Right lobe of liver (tissue), 6 donors: ENCODE measurements at regions not wholly inside any gene's neighbourhood (a gene's known extent, or its start where the extent isn't known, plus 50 kb on each side); places are given as distances from the start of the nearest gene placed in this dataset.

Experiments used
- ATAC-seq, 4 donors: fragments of 200-7000 bp; cut with Tn5 transposase; one replicate each; pipeline ENCODE4 v1.9.1; 2020; ENCODE audit warnings: mild to moderate bottlenecking in 4 of 4, moderate library complexity in 4 of 4
- DNase-seq, 3 donors: peaks; one replicate each; pipeline ENCODE4 v3.0.0-alpha.2; 2020
- H3K27ac ChIP-seq, 3 donors: fragments of 200-600 bp; one replicate each; pipeline ENCODE4 v1.8.0; 2022
- H3K27me3 ChIP-seq, 2 donors: fragments of 200-600 bp; one replicate each; pipeline ENCODE4 v1.8.0; 2022
- H3K36me3 ChIP-seq, 4 donors: fragments of 200-600 bp; sonication (generic) in 1 of 4; one replicate each; pipeline versions ENCODE4 v1.5.1 to v1.8.0; 2017 to 2022; ENCODE audit warnings: control low read depth in 1 of 4
- H3K4me1 ChIP-seq, 4 donors: fragments of 200-600 bp; sonication (generic) in 1 of 4; one replicate each; pipeline versions ENCODE4 v1.5.1 to v1.8.0; 2017 to 2022; ENCODE audit warnings: control low read depth in 1 of 4
- H3K4me3 ChIP-seq, 3 donors: fragments of 200-600 bp; one replicate each; pipeline ENCODE4 v1.8.0; 2022
- H3K9me3 ChIP-seq, 4 donors: fragments of 200-600 bp; sonication (generic) in 1 of 4; one replicate each; pipeline versions ENCODE4 v1.5.1 to v1.8.0; 2017 to 2022; ENCODE audit warnings: control low read depth in 1 of 4
- POLR2A ChIP-seq: fragments of 450-650 bp; IDR thresholded peaks from one replicate; pipeline ENCODE4 v1.6.1; 2017; ENCODE audit warnings: antibody characterized with exemption, mild to moderate bottlenecking
- WGBS: methylation state at CpG from one replicate; pipeline ENCODE4 v1.1.6; 2018; ENCODE audit warnings: low coverage, low lambda C conversion rate; ENCODE audit not compliant: insufficient coverage; ENCODE audit errors: missing lambda C conversion rate; 5-methylcytosine and 5-hydroxymethylcytosine counted together
- intact Hi-C, 2 donors: fragments of 100-400 bp; cut with DNase I; formaldehyde crosslinking; loops; one replicate each; pipeline versions ENCODE4 v1.11.2 to v1.14.1; 2022
- TF ChIP-seq, protein P1 (sequence below), 4 donors: fragments of 200-600 bp in 3 of 4; fragments of 450-650 bp in 1 of 4; IDR thresholded peaks; one replicate each; pipeline versions ENCODE4 v1.5.1 to v1.8.0; 2016 to 2022; ENCODE audit warnings: antibody characterized with exemption in 4 of 4, mild to moderate bottlenecking in 2 of 4
- donor health status: DM: no; HTN: yes; CAD: no.
- donor health status: DM: no; HTN: no; CAD: no.
- donor health status: DM: no; HTN: no; CAD: no.
- donor health status: DM: no; HTN: yes; CAD: no.
- donor health status: DM: no; HTN: yes; CAD: no.

DNA sequence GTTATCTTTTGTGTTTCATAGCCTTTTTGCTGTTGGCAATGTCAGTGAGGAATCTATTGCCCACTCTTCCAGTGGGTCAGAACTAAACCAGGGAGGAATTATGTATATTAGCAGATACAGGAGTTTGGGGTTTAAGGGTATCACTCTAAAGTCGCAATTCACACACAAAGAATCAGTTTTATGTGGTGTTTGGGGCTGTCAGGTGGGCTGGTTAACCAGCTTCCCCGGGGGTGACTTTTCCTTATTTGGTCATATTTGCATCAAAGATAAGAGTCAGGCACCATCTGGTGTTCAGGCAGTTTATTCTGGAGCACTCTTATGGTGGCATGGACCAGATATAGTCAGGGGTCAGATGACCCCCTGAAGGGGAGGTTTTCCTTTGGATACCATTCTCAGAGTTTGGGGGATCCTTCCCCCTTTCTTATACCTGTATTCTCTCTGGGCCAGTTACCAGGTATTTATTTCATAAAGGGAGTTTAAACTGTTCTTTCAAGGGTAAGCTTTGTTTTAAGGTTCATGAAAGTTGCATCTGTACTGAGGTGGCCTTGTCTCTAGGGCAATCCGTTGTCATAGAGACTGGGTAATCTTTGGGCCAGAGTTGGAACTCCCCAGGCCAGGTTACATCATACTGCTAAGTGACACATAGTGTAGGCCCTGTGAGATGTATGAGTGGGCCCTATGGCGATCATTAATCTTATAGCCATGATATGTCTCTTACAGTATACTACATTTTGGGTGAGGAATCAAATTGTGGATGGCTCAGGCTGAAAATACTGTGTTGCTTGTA, 148.2 kb downstream of the RWDD3 start:
- DNase-seq = no peak
- H3K4me1 ChIP-seq = no peaks in the 10 kb centered on the region
- WGBS = 48% methylated on average over 4 of the region's 4 CpGs
- H3K27me3 ChIP-seq = no peaks in the 10 kb centered on the region
- H3K9me3 ChIP-seq = no peaks in the 10 kb centered on the region
- no peak for TF ChIP-seq POLR2A
- TF ChIP-seq, protein P1, sequence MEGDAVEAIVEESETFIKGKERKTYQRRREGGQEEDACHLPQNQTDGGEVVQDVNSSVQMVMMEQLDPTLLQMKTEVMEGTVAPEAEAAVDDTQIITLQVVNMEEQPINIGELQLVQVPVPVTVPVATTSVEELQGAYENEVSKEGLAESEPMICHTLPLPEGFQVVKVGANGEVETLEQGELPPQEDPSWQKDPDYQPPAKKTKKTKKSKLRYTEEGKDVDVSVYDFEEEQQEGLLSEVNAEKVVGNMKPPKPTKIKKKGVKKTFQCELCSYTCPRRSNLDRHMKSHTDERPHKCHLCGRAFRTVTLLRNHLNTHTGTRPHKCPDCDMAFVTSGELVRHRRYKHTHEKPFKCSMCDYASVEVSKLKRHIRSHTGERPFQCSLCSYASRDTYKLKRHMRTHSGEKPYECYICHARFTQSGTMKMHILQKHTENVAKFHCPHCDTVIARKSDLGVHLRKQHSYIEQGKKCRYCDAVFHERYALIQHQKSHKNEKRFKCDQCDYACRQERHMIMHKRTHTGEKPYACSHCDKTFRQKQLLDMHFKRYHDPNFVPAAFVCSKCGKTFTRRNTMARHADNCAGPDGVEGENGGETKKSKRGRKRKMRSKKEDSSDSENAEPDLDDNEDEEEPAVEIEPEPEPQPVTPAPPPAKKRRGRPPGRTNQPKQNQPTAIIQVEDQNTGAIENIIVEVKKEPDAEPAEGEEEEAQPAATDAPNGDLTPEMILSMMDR (IDR thresholded peaks at IDR 0.05) = no peak
- intact Hi-C loops = no loop called here
- ATAC-seq = peak in 1 of 4 donors; percentile 64
- H3K4me3 ChIP-seq = no peak overlapping the region
- no peak overlapping the region for H3K27ac ChIP-seq
- H3K36me3 ChIP-seq = no peaks in the 10 kb centered on the region

DNA sequence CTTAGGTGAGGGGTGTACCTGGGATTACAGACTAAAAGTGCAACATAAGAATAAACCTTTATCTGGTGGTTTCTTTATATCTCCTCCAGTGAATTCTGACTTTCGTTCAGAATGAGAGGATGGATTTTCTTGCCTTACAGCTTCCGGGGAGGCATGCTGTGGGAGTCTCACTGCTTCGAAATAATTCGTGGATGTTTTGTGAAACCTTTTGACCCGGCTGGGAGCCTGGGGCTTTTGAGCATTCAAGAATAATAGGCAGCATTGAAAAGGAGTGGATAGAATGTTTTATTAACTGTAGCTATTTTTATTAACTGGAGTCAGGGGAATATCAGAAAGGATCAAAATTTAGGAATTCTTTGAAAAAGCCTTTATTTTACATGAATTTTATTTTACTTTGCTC, 149.1 kb downstream of the RWDD3 start:
- TF ChIP-seq POLR2A = no peak
- TF ChIP-seq, protein P1 (IDR thresholded peaks at IDR 0.05) = no peak
- no peaks in the 10 kb centered on the region for H3K36me3 ChIP-seq
- H3K9me3 ChIP-seq = no peaks in the 10 kb centered on the region
- H3K27ac ChIP-seq = no peak overlapping the region
- DNase-seq = no peak
- no peak overlapping the region for H3K4me3 ChIP-seq
- intact Hi-C loops = no loop called here
- no peaks in the 10 kb centered on the region for H3K27me3 ChIP-seq
- no peak for ATAC-seq
- H3K4me1 ChIP-seq = no peaks in the 10 kb centered on the region
- WGBS = 39% methylated on average over 5 of the region's 5 CpGs

DNA sequence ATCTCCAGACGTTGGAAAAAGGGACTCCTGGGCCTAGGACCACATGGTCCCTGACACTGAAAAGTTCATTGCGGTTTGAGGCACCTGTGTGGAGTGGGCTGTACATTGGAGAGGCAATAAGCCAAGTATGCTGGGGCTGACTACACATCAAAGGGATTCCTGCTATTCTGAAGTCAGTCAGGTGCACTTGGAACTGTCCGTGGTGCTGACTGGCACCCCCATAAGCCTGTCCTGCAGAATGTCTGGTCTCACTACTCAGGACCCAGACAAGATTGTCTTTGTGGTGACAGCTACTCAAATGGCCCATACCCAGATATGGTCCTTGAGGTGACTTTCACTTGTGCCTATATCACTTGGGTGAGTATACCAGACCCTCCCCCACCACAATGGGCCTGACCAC, 150.6 kb downstream of the RWDD3 start:
- no peak for ATAC-seq
- H3K9me3 ChIP-seq = no peaks in the 10 kb centered on the region
- WGBS = 6% methylated on average over 2 of the region's 3 CpGs
- H3K4me3 ChIP-seq = no peak overlapping the region
- H3K4me1 ChIP-seq = no peaks in the 10 kb centered on the region
- no peak overlapping the region for H3K27ac ChIP-seq
- H3K27me3 ChIP-seq = no peaks in the 10 kb centered on the region
- no peak for DNase-seq
- intact Hi-C loops = no loop called here
- H3K36me3 ChIP-seq = no peaks in the 10 kb centered on the region
- TF ChIP-seq POLR2A = no peak
- TF ChIP-seq, protein P1 (IDR thresholded peaks at IDR 0.05) = no peak

DNA sequence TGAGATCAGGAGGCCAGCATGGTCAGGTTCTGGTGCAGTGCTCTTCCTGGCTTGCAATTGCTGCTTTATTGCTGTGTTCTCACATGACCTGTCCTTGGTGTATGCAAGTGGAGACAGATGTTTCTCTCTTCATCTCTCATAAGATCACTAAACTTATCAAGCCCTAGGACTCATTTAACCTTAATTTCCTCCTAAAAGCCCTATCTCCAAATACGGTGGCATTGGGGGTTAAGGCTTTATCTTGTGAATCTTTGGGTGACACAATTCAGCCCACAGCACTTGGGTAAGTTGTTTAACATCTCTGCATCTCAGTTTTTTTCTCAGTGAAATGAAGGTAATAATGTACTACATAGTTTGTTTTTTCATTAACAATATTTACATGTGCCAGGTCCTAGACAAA, 152.4 kb downstream of the RWDD3 start:
- intact Hi-C loops = no loop called here
- 60% methylated on average over 1 of the region's 1 CpG for WGBS
- no peak for ATAC-seq

More for the DNA sequence above, 152.4 kb downstream of the RWDD3 start:
- Histone ChIP-seq H3K27me3 (no peaks in the 10 kb centered on the region), H3K27ac (no peak overlapping the region), H3K4me1 (no peaks in the 10 kb centered on the region), H3K9me3 (no peaks in the 10 kb centered on the region), H3K36me3 (no peaks in the 10 kb centered on the region), H3K4me3 (no peak overlapping the region)
- TF ChIP-seq POLR2A = no peak
- TF ChIP-seq, protein P1 (IDR thresholded peaks at IDR 0.05) = no peak
- no peak for DNase-seq
